IPS-20b (cell line): ENCODE measurements at regions not wholly inside any gene's neighbourhood (a gene's known extent, or its start where the extent isn't known, plus 50 kb on each side); places are given as distances from the start of the nearest gene placed in this dataset.

Experiments
- H3K27ac ChIP-seq: one replicate; pipeline ENCODE4 v1.5.1; 2013; ENCODE audit warnings: low read length
- H3K27me3 ChIP-seq: 2 replicates; pipeline ENCODE4 v1.6.1; 2013; ENCODE audit warnings: mild to moderate bottlenecking, low read length, inconsistent platforms; ENCODE audit not compliant: insufficient read depth
- H3K36me3 ChIP-seq: 2 replicates; pipeline ENCODE4 v1.6.1; 2013; ENCODE audit warnings: low read depth, mild to moderate bottlenecking, inconsistent platforms, low read length, moderate library complexity; ENCODE audit not compliant: insufficient read depth
- H3K4me1 ChIP-seq: 2 replicates; pipeline ENCODE4 v1.6.1; 2013; ENCODE audit warnings: mild to moderate bottlenecking, control low read depth, inconsistent platforms, low read length, moderate library complexity; ENCODE audit not compliant: insufficient read depth
- H3K4me3 ChIP-seq: 2 replicates; pipeline ENCODE4 v1.5.1; 2013; ENCODE audit warnings: mild to moderate bottlenecking, low read length, inconsistent platforms
- H3K9ac ChIP-seq: 2 replicates; pipeline ENCODE4 v1.6.1; 2013; ENCODE audit warnings: low read depth, mild to moderate bottlenecking, inconsistent platforms, low read length, moderate library complexity
- H3K9me3 ChIP-seq: 2 replicates; pipeline ENCODE4 v1.6.1; 2013; ENCODE audit warnings: mild to moderate bottlenecking, low read depth, low read length, inconsistent platforms; ENCODE audit not compliant: insufficient read depth

- Histone ChIP-seq H3K9ac (no peak overlapping the region), H3K9me3 (no peaks in the 10 kb centered on the region), H3K27me3 (no peaks in the 10 kb centered on the region), H3K4me3 (no peak overlapping the region), H3K27ac (no peak overlapping the region), H3K36me3 (no peaks in the 10 kb centered on the region), H3K4me1 (no peaks in the 10 kb centered on the region; the same call in 1 of the 2 replicates)
Observed at GRCh38 chr3:84439476-84439875, 519.3 kb upstream of the CADM2 start.

DNA sequence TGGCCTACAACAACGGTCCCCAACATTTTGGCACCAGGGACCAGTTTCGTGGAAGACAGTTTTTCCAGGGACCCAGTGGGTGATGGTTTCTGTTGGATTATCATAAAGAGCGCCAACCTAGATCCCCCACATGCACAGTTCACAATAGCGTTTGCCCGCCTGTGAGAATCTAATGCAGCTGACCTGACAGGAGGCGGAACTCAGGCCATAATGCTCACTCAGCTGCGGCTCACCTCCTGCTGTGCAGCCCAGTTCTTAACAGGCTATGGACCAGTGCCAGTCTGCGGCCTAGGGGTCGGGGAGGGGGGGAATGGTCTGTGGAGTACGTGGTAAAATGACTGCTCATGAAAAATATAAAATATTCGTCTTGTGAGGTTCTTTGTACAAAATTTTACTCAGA is 518.5 kb upstream of the CADM2 start:
- Histone ChIP-seq H3K4me3 (no peak overlapping the region), H3K4me1 (no peaks in the 10 kb centered on the region; the same call in 1 of the 2 replicates), H3K9ac (no peak overlapping the region), H3K9me3 (no peaks in the 10 kb centered on the region), H3K27me3 (no peaks in the 10 kb centered on the region), H3K36me3 (no peaks in the 10 kb centered on the region), H3K27ac (no peak overlapping the region)

GRCh38 chr3:84442533-84442932 is 516.3 kb upstream of the CADM2 start:
- H3K4me1 ChIP-seq, result no peaks in the 10 kb centered on the region; the same call in 1 of the 2 replicates
- no peak overlapping the region for H3K4me3 ChIP-seq
- H3K27ac ChIP-seq, result no peak overlapping the region
- no peaks in the 10 kb centered on the region for H3K27me3 ChIP-seq
- no peaks in the 10 kb centered on the region for H3K36me3 ChIP-seq
- H3K9ac ChIP-seq, result no peak overlapping the region
- H3K9me3 ChIP-seq, result no peaks in the 10 kb centered on the region

GRCh38 chr3:84444726-84445521 is 513.9 kb upstream of the CADM2 start:
- Histone ChIP-seq H3K36me3 (no peaks in the 10 kb centered on the region), H3K4me3 (no peak overlapping the region), H3K27me3 (no peaks in the 10 kb centered on the region), H3K27ac (no peak overlapping the region), H3K4me1 (no peaks in the 10 kb centered on the region; the same call in 1 of the 2 replicates), H3K9me3 (no peaks in the 10 kb centered on the region), H3K9ac (no peak overlapping the region)

- H3K9me3 ChIP-seq, result peaks cover 11% of the 10 kb centered on the region
Observed at GRCh38 chr3:84487296-84487695, 471.5 kb upstream of the CADM2 start.

DNA sequence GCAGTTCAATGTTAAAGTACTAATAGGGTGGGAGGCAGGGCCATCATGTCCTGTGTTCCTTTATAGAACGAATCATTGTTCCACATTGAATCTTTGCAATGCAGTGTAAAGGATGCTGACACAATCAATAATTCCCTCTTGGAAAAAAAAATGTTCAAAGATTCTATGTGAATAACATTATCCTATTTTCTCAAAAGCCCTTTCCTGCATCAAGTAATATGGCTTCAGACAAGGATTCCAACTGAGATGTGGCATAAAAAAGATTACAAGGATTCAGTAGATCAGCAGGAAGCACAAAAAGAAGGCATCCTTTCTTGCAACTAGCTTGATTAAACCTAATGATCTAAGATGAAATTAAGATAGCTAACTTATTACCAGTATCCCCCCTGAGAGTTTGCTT is 454.0 kb upstream of the CADM2 start:
- H3K9ac ChIP-seq, result no peak overlapping the region
- H3K27ac ChIP-seq, result no peak overlapping the region
- no peak overlapping the region for H3K4me3 ChIP-seq
- H3K9me3 ChIP-seq, result no peaks in the 10 kb centered on the region
- no peaks in the 10 kb centered on the region for H3K27me3 ChIP-seq
- no peaks in the 10 kb centered on the region for H3K36me3 ChIP-seq
- H3K4me1 ChIP-seq, result no peaks in the 10 kb centered on the region

More at GRCh38 chr3:84487296-84487695, 471.5 kb upstream of the CADM2 start:
- H3K4me3 ChIP-seq, result no peak overlapping the region
- no peaks in the 10 kb centered on the region for H3K36me3 ChIP-seq
- no peak overlapping the region for H3K27ac ChIP-seq
- H3K9ac ChIP-seq, result no peak overlapping the region
- no peaks in the 10 kb centered on the region; the same call in 1 of the 2 replicates for H3K4me1 ChIP-seq
- no peaks in the 10 kb centered on the region for H3K27me3 ChIP-seq

- Histone ChIP-seq H3K36me3 (no peaks in the 10 kb centered on the region), H3K9ac (no peak overlapping the region), H3K4me1 (no peaks in the 10 kb centered on the region), H3K27me3 (no peaks in the 10 kb centered on the region), H3K4me3 (no peak overlapping the region), H3K27ac (no peak overlapping the region), H3K9me3 (no peaks in the 10 kb centered on the region; the same call in 1 of the 2 replicates)
Observed at GRCh38 chr3:84510007-84510406, 448.8 kb upstream of the CADM2 start.

DNA sequence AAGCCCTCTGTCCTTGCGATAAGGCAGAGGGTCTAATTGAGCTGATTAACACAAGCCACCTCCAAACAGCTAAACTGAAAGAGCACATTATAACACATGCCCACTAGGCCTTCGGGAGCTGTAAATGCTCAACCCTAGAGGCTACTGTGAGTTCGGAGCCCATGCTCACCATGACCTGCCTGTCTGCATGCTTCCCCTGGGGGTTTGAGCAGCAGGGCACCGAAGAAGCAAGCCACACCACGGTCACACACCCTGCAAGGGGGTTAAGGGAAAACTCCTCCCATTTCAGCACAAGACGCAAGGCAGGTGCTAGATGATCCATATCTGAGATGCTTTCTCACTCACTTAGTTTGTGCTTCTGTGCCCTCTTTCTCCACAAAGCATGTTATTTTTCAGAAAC is 435.9 kb upstream of the CADM2 start:
- Histone ChIP-seq H3K9ac (no peak overlapping the region), H3K36me3 (no peaks in the 10 kb centered on the region), H3K27ac (no peak overlapping the region), H3K4me1 (no peaks in the 10 kb centered on the region), H3K9me3 (peaks cover 3% of the 10 kb centered on the region; the same call in 1 of the 2 replicates), H3K27me3 (no peaks in the 10 kb centered on the region), H3K4me3 (no peak overlapping the region)

DNA sequence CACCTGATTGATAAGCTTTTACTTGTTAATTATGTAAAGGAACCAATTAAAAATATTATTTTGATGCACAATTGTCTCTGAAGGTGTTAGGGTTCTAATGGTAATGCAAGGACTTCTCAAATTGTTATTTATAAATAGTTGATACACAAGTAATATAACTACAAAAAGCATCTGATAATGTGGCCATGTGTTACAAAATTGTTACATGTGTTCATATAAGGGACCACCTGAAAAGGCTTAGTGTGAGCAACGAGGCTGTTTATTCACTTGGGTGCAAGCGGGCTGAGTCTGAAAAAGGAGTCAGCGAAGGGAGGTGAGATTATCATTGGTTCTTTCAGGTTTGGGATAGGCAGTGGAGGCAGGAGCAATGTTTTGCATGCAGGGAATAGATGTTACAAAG is 421.9 kb upstream of the CADM2 start:
- H3K36me3 ChIP-seq, result no peaks in the 10 kb centered on the region
- H3K4me3 ChIP-seq, result no peak overlapping the region
- no peaks in the 10 kb centered on the region for H3K27me3 ChIP-seq
- no peaks in the 10 kb centered on the region for H3K4me1 ChIP-seq
- H3K9me3 ChIP-seq, result peaks cover 1% of the 10 kb centered on the region; the same call in 1 of the 2 replicates
- H3K27ac ChIP-seq, result no peak overlapping the region
- no peak overlapping the region for H3K9ac ChIP-seq

GRCh38 chr3:84538597-84538996 is 420.2 kb upstream of the CADM2 start:
- Histone ChIP-seq H3K27ac (no peak overlapping the region), H3K36me3 (no peaks in the 10 kb centered on the region), H3K4me1 (no peaks in the 10 kb centered on the region), H3K9ac (no peak overlapping the region), H3K9me3 (no peaks in the 10 kb centered on the region; the same call in 1 of the 2 replicates), H3K27me3 (no peaks in the 10 kb centered on the region), H3K4me3 (no peak overlapping the region)

DNA sequence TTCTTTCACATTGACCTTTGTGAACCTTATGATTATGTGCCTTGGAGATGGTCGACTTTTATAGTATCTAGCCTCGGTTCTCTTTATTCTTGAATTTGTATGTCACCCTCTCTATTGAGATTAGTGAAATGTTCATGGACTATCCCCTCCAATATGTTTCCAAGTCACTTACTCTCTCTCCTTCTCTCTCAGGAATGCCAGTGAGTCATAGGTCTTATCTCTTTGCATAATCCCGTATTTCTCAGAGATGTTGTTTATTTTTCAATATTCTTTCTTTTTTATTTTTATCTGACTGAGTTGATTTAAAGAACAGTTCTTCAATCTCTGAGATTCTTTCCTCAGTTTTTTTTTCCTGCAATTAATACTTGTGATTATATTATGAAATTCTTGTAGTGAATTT is 411.6 kb upstream of the CADM2 start:
- H3K9ac ChIP-seq, result no peak overlapping the region
- no peak overlapping the region for H3K27ac ChIP-seq
- H3K9me3 ChIP-seq, result no peaks in the 10 kb centered on the region
- H3K4me3 ChIP-seq, result no peak overlapping the region
- H3K36me3 ChIP-seq, result no peaks in the 10 kb centered on the region
- no peaks in the 10 kb centered on the region for H3K4me1 ChIP-seq
- no peaks in the 10 kb centered on the region for H3K27me3 ChIP-seq
